Common myeloid progenitor, CD34-positive (primary cell): ENCODE measurements at regions not wholly inside any gene's neighbourhood (a gene's known extent, or its start where the extent isn't known, plus 50 kb on each side); places are given as distances from the start of the nearest gene placed in this dataset.

ENCODE experiments used
- CTCF ChIA-PET: fragments of 350-600 bp; sonication (Branson Sonifier 250); formaldehyde crosslinking; loops from one replicate; lab custom pipeline; 2021; ENCODE audit warnings: antibody characterized with exemption; lab: Charles Lee
- POLR2A ChIA-PET: fragments of 350-600 bp; sonication (Branson Sonifier 250); formaldehyde crosslinking; loops from one replicate; lab custom pipeline; 2021; ENCODE audit warnings: antibody characterized with exemption; lab: Charles Lee
- DNase-seq, 3 donors: peaks; one replicate each; pipeline versions ENCODE4 v3.0.0 to v3.0.0-alpha.2; 2013
- H3K27ac ChIP-seq, 2 experiments: 1 replicate in 1 of 2; 2 replicates in 1 of 2; pipeline ENCODE4 v1.7.0; 2013; ENCODE audit warnings: inconsistent platforms in 2 of 2, low read length in 2 of 2, mild to moderate bottlenecking in 2 of 2, low read depth in 1 of 2, moderate library complexity in 1 of 2; ENCODE audit not compliant: severe bottlenecking in 2 of 2, insufficient read depth in 1 of 2, poor library complexity in 1 of 2
- H3K27me3 ChIP-seq, 5 experiments: replicated peaks in 2 of 5; 1 replicate in 3 of 5; 2 replicates in 2 of 5; pipeline versions ENCODE4 v1.6.1 to v1.7.0; 2013; ENCODE audit warnings: low read length in 4 of 5, mild to moderate bottlenecking in 2 of 5, moderate library complexity in 2 of 5, inconsistent platforms in 1 of 5; ENCODE audit not compliant: insufficient read depth in 5 of 5, control insufficient read depth in 4 of 5
- H3K36me3 ChIP-seq, 4 experiments: 1 replicate in 2 of 4; 2 replicates in 2 of 4; pipeline versions ENCODE4 v1.6.1 to v1.7.0; 2013; ENCODE audit warnings: low read length in 3 of 4, control low read depth in 1 of 4, mild to moderate bottlenecking in 1 of 4; ENCODE audit not compliant: control insufficient read depth in 4 of 4, insufficient read depth in 4 of 4
- H3K4me1 ChIP-seq, 4 experiments: 1 replicate in 3 of 4; 2 replicates in 1 of 4; pipeline versions ENCODE4 v1.6.1 to v1.7.1; 2013; ENCODE audit warnings: low read length in 3 of 4, mild to moderate bottlenecking in 3 of 4, control low read depth in 1 of 4, inconsistent platforms in 1 of 4, moderate library complexity in 1 of 4; ENCODE audit not compliant: control insufficient read depth in 4 of 4, insufficient read depth in 4 of 4; ENCODE audit errors: control extremely low read depth in 1 of 4
- H3K4me3 ChIP-seq, 7 experiments: 1 replicate in 4 of 7; 2 replicates in 3 of 7; pipeline versions ENCODE4 v1.5.1 to v1.7.0; 2013; ENCODE audit warnings: mild to moderate bottlenecking in 7 of 7, low read length in 6 of 7, moderate library complexity in 6 of 7, inconsistent platforms in 2 of 7, low read depth in 2 of 7, control low read depth in 1 of 7; ENCODE audit not compliant: insufficient read depth in 4 of 7, control insufficient read depth in 1 of 7; ENCODE audit errors: extremely low read depth in 1 of 7
- H3K9me3 ChIP-seq, 5 experiments: 1 replicate in 4 of 5; 2 replicates in 1 of 5; pipeline versions ENCODE4 v1.6.1 to v1.7.1; 2013; ENCODE audit warnings: low read length in 4 of 5, mild to moderate bottlenecking in 2 of 5, inconsistent platforms in 1 of 5, low read depth in 1 of 5, moderate library complexity in 1 of 5; ENCODE audit not compliant: control insufficient read depth in 4 of 5, insufficient read depth in 2 of 5; ENCODE audit errors: control extremely low read depth in 1 of 5
- WGBS: methylation state at CpG from one replicate; pipeline ENCODE4 v1.1.5; 2013; ENCODE audit not compliant: insufficient coverage; 5-methylcytosine and 5-hydroxymethylcytosine counted together

GRCh38 chr12:30423330-30423729 is 272.3 kb downstream of the IPO8 start:
- WGBS: 85% methylated on average over 5 of the region's 5 CpGs
- ChIA-PET CTCF (no interaction called here), POLR2A (no interaction called here)
- Histone ChIP-seq H3K27me3 (no peaks in the 10 kb centered on the region), H3K36me3 (no peaks in the 10 kb centered on the region), H3K4me1 (no peaks in the 10 kb centered on the region), H3K9me3 (peaks cover 0 to 4% (median 0%) of the 10 kb centered on the region in 5 experiments), H3K27ac (no peak overlapping the region), H3K4me3 (no peak overlapping the region)
- DNase-seq: no peak

GRCh38 chr12:30422844-30423243 is 272.8 kb downstream of the IPO8 start:
- no peaks in the 10 kb centered on the region for H3K27me3 ChIP-seq
- no peaks in the 10 kb centered on the region for H3K4me1 ChIP-seq
- no peak overlapping the region for H3K27ac ChIP-seq
- H3K9me3 ChIP-seq: peaks cover 0 to 4% (median 0%) of the 10 kb centered on the region in 5 experiments
- CTCF ChIA-PET: no interaction called here
- POLR2A ChIA-PET: no interaction called here
- no peaks in the 10 kb centered on the region for H3K36me3 ChIP-seq
- no peak overlapping the region for H3K4me3 ChIP-seq
- DNase-seq: no peak
- WGBS: 100% methylated on average over 1 of the region's 1 CpG

GRCh38 chr12:30420561-30420960 is 275.1 kb downstream of the IPO8 start:
- Histone ChIP-seq H3K27me3 (no peaks in the 10 kb centered on the region), H3K36me3 (no peaks in the 10 kb centered on the region), H3K4me1 (no peaks in the 10 kb centered on the region), H3K9me3 (peaks cover 0 to 4% (median 0%) of the 10 kb centered on the region in 5 experiments), H3K4me3 (no peak overlapping the region), H3K27ac (no peak overlapping the region)
- ChIA-PET CTCF (no interaction called here), POLR2A (no interaction called here)
- 100% methylated on average over 1 of the region's 3 CpGs for WGBS
- no peak for DNase-seq

- Histone ChIP-seq H3K36me3 (no peaks in the 10 kb centered on the region), H3K27me3 (no peaks in the 10 kb centered on the region), H3K4me1 (no peaks in the 10 kb centered on the region), H3K27ac (no peak overlapping the region), H3K9me3 (peaks cover 0 to 4% (median 0%) of the 10 kb centered on the region in 5 experiments), H3K4me3 (no peak overlapping the region)
- 89% methylated on average over 5 of the region's 5 CpGs for WGBS
- ChIA-PET CTCF (no interaction called here), POLR2A (no interaction called here)
- no peak for DNase-seq
These were observed 277.9 kb downstream of the IPO8 start for GRCh38 chr12:30417697-30418231.

- H3K27ac ChIP-seq: no peak overlapping the region
- ChIA-PET CTCF (no interaction called here), POLR2A (no interaction called here)
- H3K27me3 ChIP-seq: no peaks in the 10 kb centered on the region
- H3K4me3 ChIP-seq: no peak overlapping the region
- no peaks in the 10 kb centered on the region for H3K4me1 ChIP-seq
- no peak for DNase-seq
- H3K9me3 ChIP-seq: peaks cover 0 to 4% (median 0%) of the 10 kb centered on the region in 5 experiments
- WGBS: 100% methylated on average over 3 of the region's 3 CpGs
- no peaks in the 10 kb centered on the region for H3K36me3 ChIP-seq
These were observed 279.0 kb downstream of the IPO8 start for GRCh38 chr12:30416631-30417030.

- WGBS: 92% methylated on average over 4 of the region's 4 CpGs
- H3K4me1 ChIP-seq: no peaks in the 10 kb centered on the region
- H3K9me3 ChIP-seq: peaks cover 0 to 4% (median 0%) of the 10 kb centered on the region in 5 experiments
- no peak overlapping the region for H3K4me3 ChIP-seq
- no peak for DNase-seq
- no peaks in the 10 kb centered on the region for H3K36me3 ChIP-seq
- no peak overlapping the region for H3K27ac ChIP-seq
- H3K27me3 ChIP-seq: no peaks in the 10 kb centered on the region
- ChIA-PET CTCF (no interaction called here), POLR2A (no interaction called here)
These were observed 279.9 kb downstream of the IPO8 start for GRCh38 chr12:30415777-30416176.

GRCh38 chr12:30414507-30414906 is 281.2 kb downstream of the IPO8 start:
- H3K27ac ChIP-seq: no peak overlapping the region

More at GRCh38 chr12:30414507-30414906, 281.2 kb downstream of the IPO8 start:
- no peaks in the 10 kb centered on the region for H3K4me1 ChIP-seq
- H3K27me3 ChIP-seq: no peaks in the 10 kb centered on the region
- H3K9me3 ChIP-seq: peaks cover 0 to 4% (median 0%) of the 10 kb centered on the region in 5 experiments
- ChIA-PET CTCF (no interaction called here), POLR2A (no interaction called here)
- DNase-seq: no peak
- H3K36me3 ChIP-seq: no peaks in the 10 kb centered on the region
- no peak overlapping the region for H3K4me3 ChIP-seq
